ENCODE measurements at regions not wholly inside any gene's neighbourhood (a gene's known extent, or its start where the extent isn't known, plus 50 kb on each side); places are given as distances from the start of the nearest gene placed in this dataset.

- H3K36me3 ChIP-seq, result no peaks in the 10 kb centered on the region
- DNase-seq, result no peak
- intact Hi-C loops (cut with DNase I; ENCODE audit: low total_unique reads), result no loop called here
- H3K4me1 ChIP-seq, result no peaks in the 10 kb centered on the region
- H3K4me3 ChIP-seq, result no peak overlapping the region
- H3K9me3 ChIP-seq, result no peaks in the 10 kb centered on the region
- H3K27ac ChIP-seq, result no peak overlapping the region
- TF ChIP-seq CTCF (IDR thresholded peaks at IDR 0.05), result no peak
- H3K27me3 ChIP-seq, result no peaks in the 10 kb centered on the region
Measured at GRCh38 chr11:23425381-23425780, 565.1 kb upstream of the CCDC179 start.

- TF ChIP-seq CTCF (IDR thresholded peaks at IDR 0.05), result no peak
- intact Hi-C loops (cut with DNase I; ENCODE audit: low total_unique reads), result no loop called here
- Histone ChIP-seq H3K9me3 (no peaks in the 10 kb centered on the region), H3K36me3 (no peaks in the 10 kb centered on the region), H3K27me3 (no peaks in the 10 kb centered on the region), H3K4me3 (no peak overlapping the region), H3K27ac (no peak overlapping the region), H3K4me1 (no peaks in the 10 kb centered on the region)
- DNase-seq, result no peak
Measured at GRCh38 chr11:23429569-23429968, 569.3 kb upstream of the CCDC179 start.

GRCh38 chr11:23453522-23453921 is 593.2 kb upstream of the CCDC179 start:
- Histone ChIP-seq H3K27me3 (no peaks in the 10 kb centered on the region), H3K36me3 (no peaks in the 10 kb centered on the region), H3K27ac (no peak overlapping the region), H3K4me3 (no peak overlapping the region), H3K4me1 (no peaks in the 10 kb centered on the region), H3K9me3 (no peaks in the 10 kb centered on the region)
- TF ChIP-seq CTCF (IDR thresholded peaks at IDR 0.05), result no peak
- no peak for DNase-seq
- intact Hi-C loops (cut with DNase I; ENCODE audit: low total_unique reads), result no loop called here

- Histone ChIP-seq H3K4me3 (no peak overlapping the region), H3K36me3 (no peaks in the 10 kb centered on the region), H3K27ac (no peak overlapping the region), H3K9me3 (no peaks in the 10 kb centered on the region), H3K4me1 (no peaks in the 10 kb centered on the region), H3K27me3 (no peaks in the 10 kb centered on the region)
- DNase-seq, result no peak
- intact Hi-C loops (cut with DNase I; ENCODE audit: low total_unique reads), result no loop called here
- no peak for TF ChIP-seq CTCF (IDR thresholded peaks at IDR 0.05)
Measured at GRCh38 chr11:23455321-23455891, 595.1 kb upstream of the CCDC179 start.

- DNase-seq, result no peak
- H3K27me3 ChIP-seq, result no peaks in the 10 kb centered on the region
- no peak overlapping the region for H3K4me3 ChIP-seq
- no peak for TF ChIP-seq CTCF (IDR thresholded peaks at IDR 0.05)
- intact Hi-C loops (cut with DNase I; ENCODE audit: low total_unique reads), result no loop called here
- no peaks in the 10 kb centered on the region for H3K9me3 ChIP-seq
- no peak overlapping the region for H3K27ac ChIP-seq
- H3K36me3 ChIP-seq, result no peaks in the 10 kb centered on the region
- no peaks in the 10 kb centered on the region for H3K4me1 ChIP-seq
Measured at GRCh38 chr11:23457641-23458040, 597.4 kb upstream of the CCDC179 start.

- no peak for TF ChIP-seq CTCF (IDR thresholded peaks at IDR 0.05)
Measured at GRCh38 chr11:23471878-23472277, 611.6 kb upstream of the CCDC179 start.

More at GRCh38 chr11:23471878-23472277, 611.6 kb upstream of the CCDC179 start:
- no peak overlapping the region for H3K27ac ChIP-seq
- no peaks in the 10 kb centered on the region for H3K27me3 ChIP-seq
- no peak for DNase-seq
- intact Hi-C loops (cut with DNase I; ENCODE audit: low total_unique reads), result no loop called here
- no peaks in the 10 kb centered on the region for H3K9me3 ChIP-seq
- H3K36me3 ChIP-seq, result no peaks in the 10 kb centered on the region
- H3K4me1 ChIP-seq, result peaks cover 0 to 11% (median 0%) of the 10 kb centered on the region in 4 donors
- H3K4me3 ChIP-seq, result no peak overlapping the region

Data from tibial artery (tissue), 4 donors.